Stomach (tissue), 8 donors: ENCODE measurements at regions not wholly inside any gene's neighbourhood (a gene's known extent, or its start where the extent isn't known, plus 50 kb on each side); places are given as distances from the start of the nearest gene placed in this dataset.

Source experiments
- DNase-seq, 2 donors: peaks; one replicate each; pipeline versions ENCODE4 v3.0.0 to v3.0.0-alpha.2; 2013 to 2019
- H3K27ac ChIP-seq, 5 donors: fragments of 200-600 bp in 4 of 5; sonication (generic) in 4 of 5; one replicate each; pipeline ENCODE4 v1.5.1; 2013 to 2019; ENCODE audit warnings: mild to moderate bottlenecking in 1 of 5, moderate library complexity in 1 of 5
- H3K27me3 ChIP-seq, 3 donors: fragments of 200-600 bp; sonication (generic); one replicate each; pipeline ENCODE4 v1.5.1; 2017 to 2019; ENCODE audit warnings: mixed run types in 1 of 3
- H3K36me3 ChIP-seq, 4 donors: fragments of 200-600 bp; sonication (generic); 1 replicate in 3 of 4; 2 replicates in 1 of 4; pipeline ENCODE4 v1.5.1; 2016 to 2019
- H3K4me1 ChIP-seq, 4 donors: fragments of 200-600 bp; sonication (generic); one replicate each; pipeline ENCODE4 v1.5.1; 2016 to 2019
- H3K4me3 ChIP-seq, 4 donors: fragments of 200-600 bp; sonication (generic) in 3 of 4; one replicate each; pipeline ENCODE4 v1.5.1; 2016 to 2019; ENCODE audit warnings: mild to moderate bottlenecking in 1 of 4
- H3K9me3 ChIP-seq, 4 donors: fragments of 200-600 bp; sonication (generic); one replicate each; pipeline ENCODE4 v1.5.1; 2016 to 2019
- EP300 ChIP-seq: sonication (generic); formaldehyde crosslinking; IDR thresholded peaks from one replicate; pipeline ENCODE4 v1.6.1; 2017; ENCODE audit warnings: antibody characterized with exemption
- POLR2A ChIP-seq, 4 donors: fragments of 450-650 bp; IDR thresholded peaks; one replicate each; pipeline ENCODE4 v1.6.1; 2016; ENCODE audit warnings: antibody characterized with exemption in 4 of 4, control low read depth in 2 of 4, mild to moderate bottlenecking in 1 of 4, moderate library complexity in 1 of 4
- POLR2AphosphoS5 ChIP-seq, 3 donors: sonication (generic); formaldehyde crosslinking; IDR thresholded peaks; one replicate each; pipeline ENCODE4 v1.6.1; 2016; ENCODE audit warnings: antibody characterized with exemption in 3 of 3
- WGBS, 5 donors: extraction: QIAGEN DNeasy Blood & Tissue Kit in 3 of 5; methylation state at CpG; one replicate each; pipeline versions ENCODE4 v1.1.5 to v1.1.7; 2013 to 2018; 5-methylcytosine and 5-hydroxymethylcytosine counted together
- intact Hi-C: fragments of 100-400 bp; cut with DNase I; formaldehyde crosslinking; loops from one replicate; pipeline ENCODE4 v1.15.1; 2023; ENCODE audit warnings: low total_unique reads
- TF ChIP-seq, protein P1 (sequence below), 7 experiments: fragments of 450-650 bp in 4 of 7; fragments of 200-600 bp in 3 of 7; sonication (generic) in 3 of 7; IDR thresholded peaks; one replicate each; pipeline ENCODE4 v1.5.1; 2016 to 2019; ENCODE audit warnings: antibody characterized with exemption in 7 of 7, control low read depth in 2 of 7, mild to moderate bottlenecking in 1 of 7
- donor health status: healthy with polysubstance abuse.
- donor health status: Bipolar disorder and iron deficiency.
- donor health status: healthy.

GRCh38 chr20:51906679-51907078 is 104.4 kb upstream of the SALL4 start:
- no peak overlapping the region for H3K27ac ChIP-seq
- H3K36me3 ChIP-seq = no peaks in the 10 kb centered on the region
- H3K27me3 ChIP-seq = no peaks in the 10 kb centered on the region
- 33 to 62% (median 42%) methylated on average over 1 of the region's 1 CpG for WGBS, 5 donors
- peaks cover 0 to 14% (median 5%) of the 10 kb centered on the region in 4 donors for H3K4me1 ChIP-seq
- H3K9me3 ChIP-seq = no peaks in the 10 kb centered on the region
- intact Hi-C loops = no loop called here
- no peak overlapping the region for H3K4me3 ChIP-seq
- no peak for TF ChIP-seq EP300
- no peak for TF ChIP-seq POLR2A (IDR thresholded peaks at IDR 0.05)
- TF ChIP-seq POLR2AphosphoS5 (IDR thresholded peaks at IDR 0.05) = no peak
- TF ChIP-seq, protein P1, sequence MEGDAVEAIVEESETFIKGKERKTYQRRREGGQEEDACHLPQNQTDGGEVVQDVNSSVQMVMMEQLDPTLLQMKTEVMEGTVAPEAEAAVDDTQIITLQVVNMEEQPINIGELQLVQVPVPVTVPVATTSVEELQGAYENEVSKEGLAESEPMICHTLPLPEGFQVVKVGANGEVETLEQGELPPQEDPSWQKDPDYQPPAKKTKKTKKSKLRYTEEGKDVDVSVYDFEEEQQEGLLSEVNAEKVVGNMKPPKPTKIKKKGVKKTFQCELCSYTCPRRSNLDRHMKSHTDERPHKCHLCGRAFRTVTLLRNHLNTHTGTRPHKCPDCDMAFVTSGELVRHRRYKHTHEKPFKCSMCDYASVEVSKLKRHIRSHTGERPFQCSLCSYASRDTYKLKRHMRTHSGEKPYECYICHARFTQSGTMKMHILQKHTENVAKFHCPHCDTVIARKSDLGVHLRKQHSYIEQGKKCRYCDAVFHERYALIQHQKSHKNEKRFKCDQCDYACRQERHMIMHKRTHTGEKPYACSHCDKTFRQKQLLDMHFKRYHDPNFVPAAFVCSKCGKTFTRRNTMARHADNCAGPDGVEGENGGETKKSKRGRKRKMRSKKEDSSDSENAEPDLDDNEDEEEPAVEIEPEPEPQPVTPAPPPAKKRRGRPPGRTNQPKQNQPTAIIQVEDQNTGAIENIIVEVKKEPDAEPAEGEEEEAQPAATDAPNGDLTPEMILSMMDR (IDR thresholded peaks at IDR 0.05) = no peak
- DNase-seq = no peak

- intact Hi-C loops = no loop called here
- WGBS, 5 donors = 86 to 93% (median 87%) methylated on average over 6 of the region's 6 CpGs
- Histone ChIP-seq H3K4me1 (peaks cover 0 to 12% (median 5%) of the 10 kb centered on the region in 4 donors), H3K9me3 (no peaks in the 10 kb centered on the region), H3K36me3 (no peaks in the 10 kb centered on the region), H3K27me3 (no peaks in the 10 kb centered on the region), H3K4me3 (no peak overlapping the region), H3K27ac (no peak overlapping the region)
- TF ChIP-seq POLR2A (IDR thresholded peaks at IDR 0.05) (no peak), EP300 (no peak), POLR2AphosphoS5 (IDR thresholded peaks at IDR 0.05) (no peak)
- TF ChIP-seq, protein P1 (IDR thresholded peaks at IDR 0.05) = no peak
- no peak for DNase-seq
These were observed 103.7 kb upstream of the SALL4 start for GRCh38 chr20:51906049-51906448.

DNA sequence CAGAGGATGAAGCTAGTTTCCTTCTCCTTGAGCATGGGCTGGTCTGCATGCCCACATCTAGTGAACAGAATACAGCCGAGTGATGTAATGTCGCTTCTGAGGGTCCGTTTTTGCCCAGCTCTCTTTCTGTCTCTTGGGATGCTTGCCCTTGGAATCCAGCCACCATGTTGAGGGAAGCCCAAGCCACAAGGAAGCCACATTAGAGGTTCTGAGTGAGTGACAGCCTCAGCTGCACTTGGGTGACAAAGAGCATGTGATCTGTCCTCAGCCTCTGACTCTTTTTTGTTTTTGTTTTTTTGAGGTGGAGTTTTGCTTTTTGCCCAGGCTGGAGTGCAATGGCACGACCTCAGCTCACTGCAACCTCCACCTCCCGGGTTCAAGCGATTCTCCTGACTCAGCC is 100.6 kb upstream of the SALL4 start:
- H3K9me3 ChIP-seq = peaks cover 0 to 4% (median 0%) of the 10 kb centered on the region in 4 donors
- H3K27me3 ChIP-seq = no peaks in the 10 kb centered on the region
- 86 to 90% (median 89%) methylated on average over 6 of the region's 6 CpGs for WGBS, 5 donors
- TF ChIP-seq, protein P1 (IDR thresholded peaks at IDR 0.05) = no peak
- no peak for TF ChIP-seq POLR2AphosphoS5 (IDR thresholded peaks at IDR 0.05)
- no peak for TF ChIP-seq EP300
- no peak for TF ChIP-seq POLR2A (IDR thresholded peaks at IDR 0.05)
- H3K4me3 ChIP-seq = no peak overlapping the region
- DNase-seq = no peak
- no peak overlapping the region for H3K27ac ChIP-seq
- H3K4me1 ChIP-seq = no peaks in the 10 kb centered on the region
- H3K36me3 ChIP-seq = no peaks in the 10 kb centered on the region
- intact Hi-C loops = no loop called here

- H3K27me3 ChIP-seq = no peaks in the 10 kb centered on the region
- no peaks in the 10 kb centered on the region for H3K4me1 ChIP-seq
- no peak overlapping the region for H3K4me3 ChIP-seq
- DNase-seq = no peak
- no peaks in the 10 kb centered on the region for H3K36me3 ChIP-seq
- no peak overlapping the region for H3K27ac ChIP-seq
- 66 to 90% (median 78%) methylated on average over 3 of the region's 3 CpGs for WGBS, 5 donors
- intact Hi-C loops = no loop called here
- H3K9me3 ChIP-seq = peaks cover 0 to 4% (median 0%) of the 10 kb centered on the region in 4 donors
- TF ChIP-seq POLR2AphosphoS5 (IDR thresholded peaks at IDR 0.05) (no peak), EP300 (no peak), POLR2A (IDR thresholded peaks at IDR 0.05) (no peak)
- TF ChIP-seq, protein P1 (IDR thresholded peaks at IDR 0.05) = no peak
These were observed 98.1 kb upstream of the SALL4 start for GRCh38 chr20:51900443-51900842.
